GM18858 (cell line): ENCODE measurements at regions not wholly inside any gene's neighbourhood (a gene's known extent, or its start where the extent isn't known, plus 50 kb on each side); places are given as distances from the start of the nearest gene placed in this dataset.

Experiments used
- ATAC-seq: cut with Tn5 transposase; IDR thresholded peaks from one replicate; pipeline ENCODE4 v1.9.1; 2021; ENCODE audit not compliant: unreplicated experiment

- no peak for ATAC-seq
Observed at GRCh38 chr9:108136656-108137055, 647.1 kb upstream of the KLF4 start.

GRCh38 chr9:108134486-108135128, 645.0 kb upstream of the KLF4 start:
- no peak for ATAC-seq

- ATAC-seq: no peak
Observed at GRCh38 chr9:108133680-108134079, 644.1 kb upstream of the KLF4 start.

- no peak for ATAC-seq
Observed at GRCh38 chr9:108133101-108133500, 643.5 kb upstream of the KLF4 start.

- no peak for ATAC-seq
Observed at GRCh38 chr9:108130905-108131304, 641.3 kb upstream of the KLF4 start.

GRCh38 chr9:108125625-108126024, 636.1 kb upstream of the KLF4 start:
- ATAC-seq: no peak

DNA sequence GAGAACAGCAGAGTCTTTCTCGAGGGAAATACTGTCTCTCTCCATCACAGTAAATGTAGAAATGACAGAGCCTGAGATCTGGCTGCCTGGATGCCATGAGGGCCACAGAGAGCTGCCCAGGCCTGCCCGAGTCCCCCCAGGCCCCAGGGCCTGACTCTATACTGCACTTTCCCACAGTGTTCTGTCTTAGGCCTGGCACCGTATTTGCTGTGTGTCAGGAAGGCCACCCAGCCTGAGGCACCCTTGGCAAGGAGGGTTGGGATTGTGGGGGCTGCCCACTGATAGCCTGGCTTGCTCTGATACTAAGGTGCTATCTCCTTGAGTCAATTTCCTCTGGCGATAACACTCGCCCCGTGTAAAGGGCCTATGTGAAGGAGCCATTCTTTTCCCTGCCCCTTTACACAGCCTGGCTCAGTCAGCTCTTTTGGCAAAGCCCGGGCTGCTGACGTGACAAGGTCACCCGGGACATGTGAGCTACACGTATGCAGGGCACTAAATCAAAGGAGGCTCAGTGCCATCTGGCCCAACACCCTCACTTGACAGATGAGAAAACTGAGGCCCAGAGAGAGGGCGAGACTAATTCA, 630.1 kb upstream of the KLF4 start:
- no peak for ATAC-seq

- ATAC-seq: no peak
Observed at GRCh38 chr9:108117795-108118194, 628.2 kb upstream of the KLF4 start.

DNA sequence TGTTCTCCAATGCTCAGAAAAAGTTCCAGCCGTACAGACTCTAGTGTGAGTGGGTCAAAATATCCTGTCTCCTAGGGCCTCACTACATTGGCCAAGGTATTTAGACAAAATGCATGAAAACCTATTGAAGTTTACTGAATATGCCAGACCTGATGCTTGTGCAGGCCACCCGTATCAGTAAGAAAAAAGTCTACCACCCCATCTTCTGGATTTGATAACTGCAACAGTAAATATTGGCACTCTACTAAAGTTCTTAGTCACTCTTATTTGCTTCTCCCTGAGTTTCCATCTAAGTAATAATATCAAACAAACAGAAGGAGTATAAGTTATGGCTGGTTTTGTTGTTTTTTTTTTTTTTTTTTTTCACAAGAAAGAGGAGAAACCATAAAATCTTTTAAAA, 627.7 kb upstream of the KLF4 start:
- ATAC-seq: no peak

DNA sequence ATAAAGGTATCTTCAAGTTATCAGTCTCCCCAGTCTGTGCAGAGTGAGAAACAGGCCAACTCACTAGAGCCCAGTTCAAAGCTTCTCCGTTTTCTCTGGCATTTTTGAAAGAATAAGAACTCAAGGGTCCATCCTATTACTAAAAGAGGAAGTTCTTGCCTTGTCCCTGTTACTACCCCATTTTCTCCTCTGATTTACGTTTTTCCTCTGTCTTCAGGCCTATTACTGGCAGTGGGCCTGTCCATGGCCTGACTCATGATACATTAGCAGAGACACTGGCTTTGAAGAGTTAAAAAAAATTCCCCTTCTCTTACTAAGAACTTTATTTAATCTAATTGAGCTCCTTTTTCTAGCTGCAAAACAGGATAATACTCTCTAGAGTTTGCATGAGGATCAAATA, 624.0 kb upstream of the KLF4 start:
- no peak for ATAC-seq

DNA sequence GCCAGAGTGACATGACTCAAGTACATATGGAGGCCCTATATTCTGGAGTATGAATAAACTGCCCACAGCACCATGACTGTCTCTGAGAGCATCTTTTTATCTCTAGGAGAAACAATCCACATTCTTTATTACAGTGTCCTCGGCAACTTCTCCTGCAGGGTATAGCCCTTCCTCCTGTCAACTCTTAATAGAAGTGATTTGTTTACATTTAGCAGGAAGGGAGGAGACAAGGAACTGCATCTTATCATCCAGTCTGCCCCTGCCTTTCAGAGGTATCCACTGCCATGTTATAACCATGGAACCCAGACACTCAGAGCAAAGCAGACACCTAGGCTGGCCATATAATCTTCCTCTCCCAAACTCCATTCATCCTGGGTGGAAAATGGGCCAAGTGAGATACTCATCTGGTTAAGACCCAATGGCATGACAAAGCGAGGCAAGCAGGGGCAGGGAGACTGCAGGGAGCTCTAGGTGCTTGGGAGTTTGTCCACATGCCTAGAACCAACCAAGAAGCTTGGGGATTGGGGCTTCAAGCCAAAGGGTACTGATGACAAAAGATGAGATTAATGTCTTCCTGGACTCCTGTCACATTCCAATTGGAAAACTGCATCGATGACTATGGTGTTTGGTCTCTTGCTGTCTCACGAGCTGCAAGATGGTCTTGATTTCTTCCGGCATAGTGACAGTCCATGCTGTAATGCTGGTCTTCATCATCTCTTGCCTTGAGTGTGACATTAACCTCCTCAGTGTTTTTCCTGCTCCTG, 620.5 kb upstream of the KLF4 start:
- no peak for ATAC-seq

DNA sequence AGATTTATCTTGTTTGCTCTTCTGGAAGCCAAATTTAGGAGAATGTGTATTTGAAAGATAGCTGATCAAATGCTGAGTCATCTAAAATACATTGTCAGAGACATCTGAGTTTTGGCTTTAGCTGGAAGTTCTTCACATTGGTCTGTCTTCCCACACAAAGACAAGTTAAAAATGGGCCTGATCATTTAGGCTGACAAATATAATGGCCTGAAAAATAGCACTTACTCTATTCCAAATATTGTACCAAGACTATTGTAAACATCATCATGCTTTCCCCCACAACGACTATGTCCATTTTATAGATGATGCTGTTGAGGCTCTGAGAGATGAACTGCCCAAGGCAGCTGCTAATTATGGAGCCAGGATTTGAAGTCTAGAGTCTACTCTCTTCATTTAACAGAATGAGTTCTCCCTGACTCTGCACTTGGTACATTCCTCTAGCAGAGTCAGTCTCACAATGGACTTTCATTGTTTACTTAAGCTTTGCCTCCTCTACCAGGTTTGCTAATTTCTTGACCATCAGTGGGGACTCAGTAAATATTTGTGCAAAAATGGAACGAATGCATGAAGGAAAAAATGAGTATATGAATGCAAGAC, 619.4 kb upstream of the KLF4 start:
- ATAC-seq: no peak

- ATAC-seq: no peak
Observed at GRCh38 chr9:108108280-108108851, 618.8 kb upstream of the KLF4 start.

DNA sequence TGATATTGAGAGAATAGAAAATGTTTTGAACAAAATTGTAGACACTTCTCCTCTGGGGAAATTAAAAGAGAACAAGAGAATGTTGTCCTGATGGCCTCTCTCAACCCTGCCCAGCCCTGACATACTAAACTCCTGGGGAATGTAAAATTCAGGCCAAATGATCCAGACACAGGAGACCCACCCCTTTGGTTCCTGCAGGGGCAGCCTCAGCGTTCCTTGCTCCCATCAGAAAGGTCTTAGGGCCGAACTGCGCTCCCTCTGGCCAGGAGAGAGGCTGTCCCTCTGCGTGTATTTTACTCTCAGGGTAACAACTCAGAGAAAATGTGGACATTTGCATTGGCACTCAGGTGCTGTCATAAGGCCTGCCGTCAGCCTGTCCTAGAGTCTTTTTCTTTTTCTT, 616.3 kb upstream of the KLF4 start:
- ATAC-seq: no peak

DNA sequence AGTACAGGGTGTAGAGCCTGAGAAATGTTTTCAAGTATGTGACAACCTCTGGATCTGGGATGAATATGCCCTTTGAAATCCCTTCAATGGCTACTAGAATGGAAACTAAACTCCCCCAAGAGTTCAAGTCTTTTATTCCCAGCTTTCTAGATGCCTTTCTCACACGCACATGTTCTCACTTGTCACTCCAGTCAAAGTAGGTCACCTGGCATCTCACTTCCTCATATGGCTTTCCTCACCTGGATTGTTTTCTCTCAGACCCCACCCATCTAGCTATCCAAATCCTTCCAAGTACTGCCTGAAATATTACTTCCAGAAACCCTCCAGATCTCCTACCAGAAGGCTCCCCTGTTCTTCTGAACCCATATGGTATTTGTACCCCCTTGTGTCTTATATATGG, 615.4 kb upstream of the KLF4 start:
- no peak for ATAC-seq

DNA sequence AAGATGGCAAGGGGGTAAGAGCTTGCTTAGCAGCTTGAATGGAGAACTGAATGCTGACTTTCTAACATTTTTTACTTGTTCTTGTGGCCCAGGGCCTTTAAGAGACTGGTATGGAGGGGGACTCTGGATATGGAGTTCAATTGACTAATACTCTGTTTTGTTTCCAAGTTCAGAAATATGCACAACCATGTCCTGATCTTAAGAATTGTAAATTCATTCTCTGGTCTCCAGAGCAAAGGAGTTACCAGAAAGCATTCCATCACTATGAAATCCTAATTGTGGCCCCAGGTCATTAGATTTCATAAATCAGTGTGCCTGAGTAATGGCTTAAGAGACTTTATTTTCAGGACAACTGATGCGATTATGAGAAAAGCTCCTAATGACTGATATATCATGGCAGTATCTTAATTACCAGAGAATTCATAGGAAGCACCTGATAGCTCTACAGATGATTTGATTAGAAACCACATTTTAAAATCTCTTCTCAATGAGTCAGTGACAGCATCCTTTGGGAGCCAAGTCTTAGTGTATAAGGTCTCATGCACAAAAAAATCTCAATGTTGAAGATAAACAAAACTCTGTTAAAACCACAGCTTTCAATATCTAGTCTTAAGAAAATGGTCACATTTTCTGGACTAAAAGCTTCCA, 613.6 kb upstream of the KLF4 start:
- no peak for ATAC-seq

GRCh38 chr9:108101410-108101809, 611.8 kb upstream of the KLF4 start:
- no peak for ATAC-seq

DNA sequence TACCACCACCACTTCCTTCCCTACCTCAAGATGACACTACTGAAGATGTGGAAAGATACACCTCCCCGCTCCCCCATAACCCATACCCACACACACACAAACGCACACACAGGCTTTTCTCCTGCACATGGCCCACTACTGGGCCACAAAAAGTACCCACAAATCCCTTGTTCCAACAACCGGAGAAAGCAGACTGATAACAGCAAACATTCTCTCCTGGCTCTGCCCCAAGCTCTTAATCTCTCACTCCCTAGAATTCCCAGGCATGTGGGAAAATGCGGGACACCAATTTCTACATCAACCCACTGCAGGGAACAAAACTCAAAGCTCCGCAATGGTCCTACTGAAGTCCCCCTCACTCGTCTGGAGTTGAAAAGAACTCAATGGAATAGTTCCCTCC, 611.0 kb upstream of the KLF4 start:
- no peak for ATAC-seq

DNA sequence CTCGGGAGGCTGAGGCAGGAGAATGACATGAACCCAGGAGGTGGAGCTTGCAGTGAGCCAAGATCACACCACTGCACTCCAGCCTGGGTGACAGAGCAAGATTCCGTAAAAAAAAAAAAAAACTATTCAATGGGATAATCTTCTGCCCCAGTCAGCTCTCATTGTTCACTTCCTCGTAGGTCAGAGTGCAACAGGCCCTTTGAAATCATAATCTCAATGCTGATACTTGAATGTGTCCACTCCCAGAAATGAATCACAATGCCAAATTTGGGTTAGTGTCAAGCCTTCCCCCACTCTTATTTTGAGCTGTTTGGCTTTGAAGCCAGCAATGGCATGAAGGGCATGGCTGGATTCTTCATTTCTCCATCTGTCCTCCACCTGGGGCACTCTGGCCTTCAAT, 610.3 kb upstream of the KLF4 start:
- ATAC-seq: no peak

- ATAC-seq: no peak
Observed at GRCh38 chr9:108095496-108095895, 605.9 kb upstream of the KLF4 start.

GRCh38 chr9:108094676-108094993, 605.1 kb upstream of the KLF4 start:
- no peak for ATAC-seq
